ENCODE measurements at regions not wholly inside any gene's neighbourhood (a gene's known extent, or its start where the extent isn't known, plus 50 kb on each side); places are given as distances from the start of the nearest gene placed in this dataset.

- Histone ChIP-seq H3K27ac (ENCODE audit: low read depth in 2 of 2, low read length in 2 of 2) (no peak overlapping the region), H3K36me3 (ENCODE audit: control insufficient read depth in 2 of 3, insufficient read depth in 3 of 3, low read length in 3 of 3) (no peaks in the 10 kb centered on the region), H3K4me1 (ENCODE audit: control insufficient read depth in 2 of 3, insufficient read depth in 2 of 3, low read depth in 1 of 3, low read length in 3 of 3) (no peaks in the 10 kb centered on the region), H3K4me3 (ENCODE audit: low read length in 3 of 3) (no peak overlapping the region), H3K9ac (ENCODE audit: low read length in 3 of 3) (no peak overlapping the region), H3K9me3 (ENCODE audit: control insufficient read depth in 2 of 3, insufficient read depth in 1 of 3, low read length in 3 of 3) (no peaks in the 10 kb centered on the region), H3K27me3 (ENCODE audit: control insufficient read depth, insufficient read depth, low read length) (no peaks in the 10 kb centered on the region)
- FAIRE-seq (no peak), DNase-seq (peak in 1 of 5 donors; percentile 13)
- intact Hi-C loops (cut with DNase I), result no loop called here
- TF ChIP-seq CTCF (IDR thresholded peaks at IDR 0.05; ENCODE audit: borderline replicate concordance, extremely low read depth, insufficient read depth), result no peak
These were observed 271.5 kb upstream of the COL8A1 start for GRCh38 chr3:99366663-99367429.

GRCh38 chr3:99365979-99366378, 272.4 kb upstream of the COL8A1 start:
- intact Hi-C loops (cut with DNase I), result no loop called here

GRCh38 chr3:99365396-99365795, 273.0 kb upstream of the COL8A1 start:
- Histone ChIP-seq H3K27ac (ENCODE audit: low read depth in 2 of 2, low read length in 2 of 2) (no peak overlapping the region), H3K4me3 (ENCODE audit: low read length in 3 of 3) (no peak overlapping the region), H3K9me3 (ENCODE audit: control insufficient read depth in 2 of 3, insufficient read depth in 1 of 3, low read length in 3 of 3) (no peaks in the 10 kb centered on the region), H3K27me3 (ENCODE audit: control insufficient read depth, insufficient read depth, low read length) (no peaks in the 10 kb centered on the region), H3K9ac (ENCODE audit: low read length in 3 of 3) (no peak overlapping the region), H3K4me1 (ENCODE audit: control insufficient read depth in 2 of 3, insufficient read depth in 2 of 3, low read depth in 1 of 3, low read length in 3 of 3) (no peaks in the 10 kb centered on the region), H3K36me3 (ENCODE audit: control insufficient read depth in 2 of 3, insufficient read depth in 3 of 3, low read length in 3 of 3) (no peaks in the 10 kb centered on the region)
- DNase-seq (no peak), FAIRE-seq (no peak)
- intact Hi-C loops (cut with DNase I), result no loop called here
- no peak for TF ChIP-seq CTCF (IDR thresholded peaks at IDR 0.05; ENCODE audit: borderline replicate concordance, extremely low read depth, insufficient read depth)

More at GRCh38 chr3:99365979-99366378, 272.4 kb upstream of the COL8A1 start:
- no peaks in the 10 kb centered on the region for H3K27me3 ChIP-seq (ENCODE audit: control insufficient read depth, insufficient read depth, low read length)
- no peak overlapping the region for H3K9ac ChIP-seq (ENCODE audit: low read length in 3 of 3)
- no peaks in the 10 kb centered on the region for H3K9me3 ChIP-seq (ENCODE audit: control insufficient read depth in 2 of 3, insufficient read depth in 1 of 3, low read length in 3 of 3)
- no peaks in the 10 kb centered on the region for H3K36me3 ChIP-seq (ENCODE audit: control insufficient read depth in 2 of 3, insufficient read depth in 3 of 3, low read length in 3 of 3)
- H3K4me3 ChIP-seq (ENCODE audit: low read length in 3 of 3), result no peak overlapping the region
- H3K27ac ChIP-seq (ENCODE audit: low read depth in 2 of 2, low read length in 2 of 2), result no peak overlapping the region
- TF ChIP-seq CTCF (IDR thresholded peaks at IDR 0.05; ENCODE audit: borderline replicate concordance, extremely low read depth, insufficient read depth), result no peak
- DNase-seq, result no peak
- H3K4me1 ChIP-seq (ENCODE audit: control insufficient read depth in 2 of 3, insufficient read depth in 2 of 3, low read depth in 1 of 3, low read length in 3 of 3), result no peaks in the 10 kb centered on the region
- FAIRE-seq, result no peak

All from kidney (tissue), 13 donors.